Neuronal stem cell (in vitro differentiated cells): ENCODE measurements at regions not wholly inside any gene's neighbourhood (a gene's known extent, or its start where the extent isn't known, plus 50 kb on each side); places are given as distances from the start of the nearest gene placed in this dataset.

Experiments used
- DNase-seq: peaks from one replicate; pipeline ENCODE4 v3.0.0-alpha.2; 2013; ENCODE audit warnings: low spot score
- H2AFZ ChIP-seq: one replicate; pipeline ENCODE4 v1.6.1; 2013; ENCODE audit warnings: mild to moderate bottlenecking, low read length, inconsistent platforms
- H2AK5ac ChIP-seq: 2 replicates; pipeline ENCODE4 v1.6.1; 2013; ENCODE audit warnings: low read depth, mild to moderate bottlenecking, inconsistent platforms, low read length, moderate library complexity, mixed read lengths
- H2BK120ac ChIP-seq: 2 replicates; pipeline ENCODE4 v1.6.1; 2013; ENCODE audit warnings: low read depth, mild to moderate bottlenecking, inconsistent platforms, low read length, moderate library complexity, mixed read lengths
- H2BK12ac ChIP-seq: one replicate; pipeline ENCODE4 v1.6.1; 2013; ENCODE audit warnings: low read length, inconsistent platforms
- H2BK15ac ChIP-seq: 2 replicates; pipeline ENCODE4 v1.6.1; 2013; ENCODE audit warnings: mild to moderate bottlenecking, low read length, inconsistent platforms, mixed read lengths
- H2BK5ac ChIP-seq: one replicate; pipeline ENCODE4 v1.6.1; 2013; ENCODE audit warnings: inconsistent platforms, mild to moderate bottlenecking, low read length, moderate library complexity
- H3K14ac ChIP-seq: one replicate; pipeline ENCODE4 v1.6.1; 2013; ENCODE audit warnings: low read length, inconsistent platforms
- H3K18ac ChIP-seq: 2 replicates; pipeline ENCODE4 v1.6.1; 2013; ENCODE audit warnings: low read length, inconsistent platforms
- H3K23ac ChIP-seq: 2 replicates; pipeline ENCODE4 v1.6.1; 2013; ENCODE audit warnings: low read depth, mild to moderate bottlenecking, mixed read lengths, low read length, inconsistent platforms; ENCODE audit not compliant: poor library complexity
- H3K27ac ChIP-seq: replicated peaks from 3 replicates; pipeline ENCODE4 v1.5.1; 2013; ENCODE audit warnings: low read length, inconsistent platforms
- H3K27me3 ChIP-seq, 3 experiments: 2 replicates each; pipeline ENCODE4 v1.6.1; 2013; ENCODE audit warnings: low read length in 3 of 3, mild to moderate bottlenecking in 2 of 3, inconsistent platforms in 1 of 3, low read depth in 1 of 3, mixed read lengths in 1 of 3, moderate library complexity in 1 of 3; ENCODE audit not compliant: control insufficient read depth in 3 of 3, insufficient read depth in 3 of 3
- H3K36me3 ChIP-seq, 2 donors: replicated peaks in 1 of 2; 2 replicates each; pipeline ENCODE4 v1.6.1; 2013; ENCODE audit warnings: low read length in 2 of 2; ENCODE audit not compliant: control insufficient read depth in 2 of 2, insufficient read depth in 2 of 2
- H3K4ac ChIP-seq: 2 replicates; pipeline ENCODE4 v1.6.1; 2013; ENCODE audit warnings: inconsistent platforms, mild to moderate bottlenecking, low read length, moderate library complexity
- H3K4me1 ChIP-seq, 2 donors: 1 replicate in 1 of 2; 2 replicates in 1 of 2; pipeline ENCODE4 v1.6.1; 2013; ENCODE audit warnings: low read length in 2 of 2, low read depth in 1 of 2; ENCODE audit not compliant: control insufficient read depth in 2 of 2, insufficient read depth in 1 of 2
- H3K4me2 ChIP-seq: one replicate; pipeline ENCODE4 v1.6.1; 2013; ENCODE audit warnings: mild to moderate bottlenecking, low read length, inconsistent platforms; ENCODE audit not compliant: insufficient read depth, poor library complexity, severe bottlenecking
- H3K4me3 ChIP-seq, 2 donors: 2 replicates each; pipeline ENCODE4 v1.5.1; 2013; ENCODE audit warnings: low read length in 2 of 2, mild to moderate bottlenecking in 2 of 2, inconsistent platforms in 1 of 2, moderate library complexity in 1 of 2
- H3K79me1 ChIP-seq: one replicate; pipeline ENCODE4 v1.6.1; 2013; ENCODE audit warnings: low read depth, mild to moderate bottlenecking, inconsistent platforms, low read length, moderate library complexity
- H3K9ac ChIP-seq: one replicate; pipeline ENCODE4 v1.6.1; 2013; ENCODE audit warnings: mild to moderate bottlenecking, low read depth, low read length, inconsistent platforms; ENCODE audit not compliant: poor library complexity
- H3K9me3 ChIP-seq, 2 donors: replicated peaks in 1 of 2; 2 replicates each; pipeline versions ENCODE3 to v1.6.1; 2013; ENCODE audit warnings: low read length in 2 of 2, mild to moderate bottlenecking in 2 of 2, inconsistent platforms in 1 of 2, low read depth in 1 of 2, mixed read lengths in 1 of 2, moderate library complexity in 1 of 2; ENCODE audit not compliant: control insufficient read depth in 2 of 2, insufficient read depth in 1 of 2
- H4K8ac ChIP-seq: one replicate; pipeline ENCODE4 v1.6.1; 2013; ENCODE audit warnings: low read depth, mild to moderate bottlenecking, inconsistent platforms, low read length, moderate library complexity
- H4K91ac ChIP-seq: one replicate; pipeline ENCODE4 v1.6.1; 2013; ENCODE audit warnings: low read length, low read depth, mild to moderate bottlenecking, inconsistent platforms; ENCODE audit not compliant: poor library complexity
- WGBS, 2 donors: extraction: QIAGEN DNeasy Blood & Tissue Kit; methylation state at CpG; one replicate each; pipeline ENCODE4 v1.1.7; 2013; ENCODE audit warnings: missing lambda C conversion rate in 2 of 2, mixed read lengths in 1 of 2; ENCODE audit not compliant: insufficient read length in 2 of 2, insufficient replicate concordance in 1 of 2; ENCODE audit errors: extremely low coverage in 2 of 2; 5-methylcytosine and 5-hydroxymethylcytosine counted together

DNA sequence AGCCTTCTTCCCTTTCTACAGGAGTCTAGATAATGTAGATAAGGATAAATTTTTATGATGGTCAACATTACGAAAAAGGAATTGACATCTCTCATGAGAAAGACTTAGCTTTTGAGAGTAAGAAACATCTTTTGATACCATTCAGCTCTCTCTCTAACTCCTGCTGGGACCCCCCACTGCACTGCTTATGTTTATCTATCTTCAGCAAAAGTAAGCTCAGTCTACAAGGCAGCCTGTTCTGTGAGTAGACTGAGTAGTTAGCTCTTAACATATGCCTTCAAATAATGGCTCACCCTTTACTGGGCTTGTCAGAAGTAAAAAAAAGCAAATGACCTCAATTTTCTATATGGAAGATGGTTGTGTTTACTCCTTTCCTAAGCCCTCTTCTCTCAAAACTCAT, 372.2 kb upstream of the CDH11 start:
- H4K91ac ChIP-seq = no peak overlapping the region
- H3K23ac ChIP-seq = no peak overlapping the region
- H4K8ac ChIP-seq = no peak overlapping the region
- no peak overlapping the region for H3K4ac ChIP-seq
- H2AFZ ChIP-seq = no peak overlapping the region
- H3K4me2 ChIP-seq = no peak overlapping the region
- H3K79me1 ChIP-seq = no peaks in the 10 kb centered on the region
- no peak overlapping the region for H2BK120ac ChIP-seq
- H2BK5ac ChIP-seq = no peak overlapping the region
- H3K9ac ChIP-seq = no peak overlapping the region
- H3K14ac ChIP-seq = no peak overlapping the region
- H3K36me3 ChIP-seq = no peaks in the 10 kb centered on the region
- peaks cover 0 to 5% of the 10 kb centered on the region in 2 donors for H3K4me1 ChIP-seq
- no peaks in the 10 kb centered on the region for H3K9me3 ChIP-seq
- no peak for DNase-seq
- no peak overlapping the region for H3K27ac ChIP-seq
- no peak overlapping the region for H2AK5ac ChIP-seq
- no peak overlapping the region for H3K4me3 ChIP-seq
- H2BK15ac ChIP-seq = no peak overlapping the region
- H3K27me3 ChIP-seq = no peaks in the 10 kb centered on the region
- no peak overlapping the region for H3K18ac ChIP-seq
- WGBS, 2 donors = no CpG with 5 or more reads among the region's 1 CpG
- H2BK12ac ChIP-seq = no peak overlapping the region

DNA sequence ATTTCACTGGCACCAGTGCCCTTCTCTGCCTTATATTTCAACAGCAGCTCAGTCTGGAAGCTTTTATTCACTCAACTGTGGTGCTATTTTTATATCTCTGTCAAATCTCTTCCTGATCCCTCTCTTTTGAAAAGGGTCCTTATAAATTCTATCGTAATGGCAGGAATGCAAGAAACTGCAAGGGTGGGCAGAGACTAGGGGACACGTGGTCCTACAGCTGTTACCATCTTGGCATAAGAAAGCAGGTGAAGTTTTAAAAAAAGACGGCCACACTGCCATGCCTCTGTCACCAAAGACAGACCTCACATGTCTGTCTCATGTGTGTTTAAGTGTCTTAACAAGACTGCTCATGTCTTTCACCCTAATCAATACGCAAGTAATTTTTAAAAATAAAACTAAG, 368.4 kb upstream of the CDH11 start:
- Histone ChIP-seq H3K18ac (no peak overlapping the region), H3K9ac (no peak overlapping the region), H3K9me3 (no peaks in the 10 kb centered on the region), H3K27ac (no peak overlapping the region), H3K79me1 (no peaks in the 10 kb centered on the region), H3K4me3 (no peak overlapping the region), H2BK5ac (no peak overlapping the region), H2AK5ac (no peak overlapping the region), H3K23ac (no peak overlapping the region), H2BK12ac (no peak overlapping the region), H2AFZ (no peak overlapping the region), H3K36me3 (no peaks in the 10 kb centered on the region), H3K4me2 (no peak overlapping the region), H4K8ac (no peak overlapping the region), H3K4me1 (peaks cover 0 to 2% of the 10 kb centered on the region in 2 donors), H3K4ac (no peak overlapping the region), H3K27me3 (no peaks in the 10 kb centered on the region), H4K91ac (no peak overlapping the region), H2BK15ac (no peak overlapping the region), H2BK120ac (no peak overlapping the region), H3K14ac (no peak overlapping the region)
- DNase-seq = no peak
- no CpG with 5 or more reads among the region's 4 CpGs for WGBS, 2 donors

DNA sequence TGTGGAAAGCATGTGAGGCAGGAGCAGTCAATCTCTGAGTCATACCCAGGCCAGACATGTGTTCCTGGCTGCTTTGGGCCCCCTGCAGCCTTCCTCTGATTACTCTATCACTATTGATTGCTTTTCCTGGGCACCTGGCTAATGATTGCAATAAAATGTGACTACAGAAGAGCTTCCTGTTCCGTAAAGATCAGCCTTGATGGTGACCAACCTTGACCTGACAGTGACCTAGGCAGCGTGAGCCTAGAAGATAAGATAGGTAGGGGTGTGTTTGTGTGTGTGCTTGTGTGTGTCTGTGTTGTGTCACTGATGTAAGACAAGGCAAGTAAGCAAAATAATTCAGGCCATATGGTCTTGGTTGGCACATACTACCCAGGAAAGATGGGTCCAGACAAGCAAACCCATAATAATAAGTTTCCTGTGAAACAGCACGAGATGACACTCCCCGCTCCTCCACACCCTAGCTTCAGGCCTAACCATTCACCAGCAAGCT, 367.7 kb upstream of the CDH11 start:
- H2BK5ac ChIP-seq = no peak overlapping the region
- H3K9ac ChIP-seq = no peak overlapping the region
- no peak overlapping the region for H3K14ac ChIP-seq
- H4K8ac ChIP-seq = no peak overlapping the region
- H3K27ac ChIP-seq = no peak overlapping the region
- H3K4ac ChIP-seq = no peak overlapping the region
- H2AK5ac ChIP-seq = no peak overlapping the region
- no CpG with 5 or more reads among the region's 4 CpGs for WGBS, 2 donors
- no peak for DNase-seq
- no peaks in the 10 kb centered on the region for H3K79me1 ChIP-seq
- H4K91ac ChIP-seq = no peak overlapping the region
- H2AFZ ChIP-seq = no peak overlapping the region
- no peaks in the 10 kb centered on the region for H3K4me1 ChIP-seq
- no peak overlapping the region for H2BK12ac ChIP-seq
- no peak overlapping the region for H2BK120ac ChIP-seq
- no peaks in the 10 kb centered on the region for H3K9me3 ChIP-seq
- no peak overlapping the region for H3K18ac ChIP-seq
- no peak overlapping the region for H3K23ac ChIP-seq
- no peaks in the 10 kb centered on the region for H3K36me3 ChIP-seq
- no peak overlapping the region for H3K4me2 ChIP-seq
- no peak overlapping the region for H2BK15ac ChIP-seq
- no peaks in the 10 kb centered on the region for H3K27me3 ChIP-seq
- no peak overlapping the region for H3K4me3 ChIP-seq

DNA sequence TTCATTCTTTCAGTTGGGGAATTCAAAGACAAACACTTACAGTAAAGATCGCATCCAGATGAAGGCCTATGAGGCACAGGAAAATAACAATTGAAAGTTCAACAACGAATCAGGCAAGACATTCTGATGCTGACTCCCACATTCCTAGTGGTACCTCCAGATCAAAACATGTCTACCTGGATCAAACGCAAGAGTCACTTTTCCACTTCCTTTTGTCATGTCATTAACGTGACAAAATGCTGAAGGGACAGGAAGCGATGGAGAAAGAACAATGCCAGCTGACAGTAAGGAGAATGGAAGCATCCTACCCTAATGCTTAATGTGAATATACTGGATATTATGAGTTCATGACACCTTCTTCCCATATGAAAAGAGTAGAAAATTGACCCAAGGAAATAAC, 365.4 kb upstream of the CDH11 start:
- whole genome bisulfite sequencing, 2 donors = no CpG with 5 or more reads among the region's 5 CpGs

More for the DNA sequence above, 365.4 kb upstream of the CDH11 start:
- Histone ChIP-seq H2BK120ac (no peak overlapping the region), H3K18ac (no peak overlapping the region), H3K9ac (no peak overlapping the region), H3K4me2 (no peak overlapping the region), H3K23ac (no peak overlapping the region), H2BK5ac (no peak overlapping the region), H4K8ac (no peak overlapping the region), H3K14ac (no peak overlapping the region), H4K91ac (no peak overlapping the region), H2BK12ac (no peak overlapping the region), H3K4me3 (no peak overlapping the region), H3K27me3 (no peaks in the 10 kb centered on the region), H3K27ac (no peak overlapping the region), H3K4me1 (no peaks in the 10 kb centered on the region), H3K79me1 (no peaks in the 10 kb centered on the region), H2AFZ (no peak overlapping the region), H3K9me3 (peaks cover 0 to 2% of the 10 kb centered on the region in 2 donors), H2AK5ac (no peak overlapping the region), H2BK15ac (no peak overlapping the region), H3K36me3 (no peaks in the 10 kb centered on the region), H3K4ac (no peak overlapping the region)
- DNase-seq = no peak
